Adrenal gland (tissue), 5 donors: ENCODE measurements at regions not wholly inside any gene's neighbourhood (a gene's known extent, or its start where the extent isn't known, plus 50 kb on each side); places are given as distances from the start of the nearest gene placed in this dataset.

Experiments
- CTCF ChIP-seq, 6 experiments: fragments of 450-650 bp in 4 of 6; fragments of 200-600 bp in 2 of 6; sonication (generic) in 1 of 6; IDR thresholded peaks; 1 replicate in 5 of 6; 2 replicates in 1 of 6; pipeline versions ENCODE4 v1.5.1 to v1.8.0; 2016 to 2021; ENCODE audit warnings: antibody characterized with exemption in 6 of 6, mild to moderate bottlenecking in 2 of 6, moderate library complexity in 1 of 6
- POLR2A ChIP-seq, 2 donors: fragments of 450-650 bp; IDR thresholded peaks; one replicate each; pipeline ENCODE4 v1.6.1; 2017; ENCODE audit warnings: antibody characterized with exemption in 2 of 2, mild to moderate bottlenecking in 2 of 2, moderate library complexity in 1 of 2
- donor health status: DM: no; HTN: no; CAD: no.

- TF ChIP-seq CTCF (IDR thresholded peaks at IDR 0.05) (no peak), POLR2A (IDR thresholded peaks at IDR 0.05) (no peak)
Measured at GRCh38 chr13:78323848-78324247, 279.5 kb downstream of the POU4F1 start.
